Osteocyte (in vitro differentiated cells): ENCODE measurements at regions not wholly inside any gene's neighbourhood (a gene's known extent, or its start where the extent isn't known, plus 50 kb on each side); places are given as distances from the start of the nearest gene placed in this dataset.

Experiments
- DNase-seq: peaks from one replicate; pipeline ENCODE4 v3.0.0; 2021; ENCODE audit warnings: mixed read lengths; ENCODE audit not compliant: unreplicated experiment; ENCODE audit errors: extremely low spot score
- H3K27ac Mint-ChIP-seq: one replicate; pipeline ENCODE4 v1.8.0; 2021; ENCODE audit warnings: mild to moderate bottlenecking, mixed read lengths; ENCODE audit not compliant: unreplicated experiment
- H3K27me3 Mint-ChIP-seq: one replicate; pipeline ENCODE4 v1.8.0; 2021; ENCODE audit warnings: mixed read lengths; ENCODE audit not compliant: unreplicated experiment
- H3K36me3 Mint-ChIP-seq: one replicate; pipeline ENCODE4 v1.8.0; 2021; ENCODE audit warnings: mixed read lengths; ENCODE audit not compliant: unreplicated experiment
- H3K4me1 Mint-ChIP-seq: one replicate; pipeline ENCODE4 v1.8.0; 2021; ENCODE audit warnings: mixed read lengths; ENCODE audit not compliant: unreplicated experiment
- H3K4me3 Mint-ChIP-seq: one replicate; pipeline ENCODE4 v1.8.0; 2021; ENCODE audit warnings: mild to moderate bottlenecking, moderate library complexity, mixed read lengths; ENCODE audit not compliant: unreplicated experiment
- H3K9me3 Mint-ChIP-seq: one replicate; pipeline ENCODE4 v1.8.0; 2021; ENCODE audit warnings: mixed read lengths; ENCODE audit not compliant: unreplicated experiment
- TF ChIP-seq, protein P1 (sequence below): fragments of 200-600 bp; sonication (generic); IDR thresholded peaks from 2 replicates; pipeline ENCODE4 v1.5.0; 2021; ENCODE audit warnings: antibody characterized with exemption, mild to moderate bottlenecking, moderate library complexity

DNA sequence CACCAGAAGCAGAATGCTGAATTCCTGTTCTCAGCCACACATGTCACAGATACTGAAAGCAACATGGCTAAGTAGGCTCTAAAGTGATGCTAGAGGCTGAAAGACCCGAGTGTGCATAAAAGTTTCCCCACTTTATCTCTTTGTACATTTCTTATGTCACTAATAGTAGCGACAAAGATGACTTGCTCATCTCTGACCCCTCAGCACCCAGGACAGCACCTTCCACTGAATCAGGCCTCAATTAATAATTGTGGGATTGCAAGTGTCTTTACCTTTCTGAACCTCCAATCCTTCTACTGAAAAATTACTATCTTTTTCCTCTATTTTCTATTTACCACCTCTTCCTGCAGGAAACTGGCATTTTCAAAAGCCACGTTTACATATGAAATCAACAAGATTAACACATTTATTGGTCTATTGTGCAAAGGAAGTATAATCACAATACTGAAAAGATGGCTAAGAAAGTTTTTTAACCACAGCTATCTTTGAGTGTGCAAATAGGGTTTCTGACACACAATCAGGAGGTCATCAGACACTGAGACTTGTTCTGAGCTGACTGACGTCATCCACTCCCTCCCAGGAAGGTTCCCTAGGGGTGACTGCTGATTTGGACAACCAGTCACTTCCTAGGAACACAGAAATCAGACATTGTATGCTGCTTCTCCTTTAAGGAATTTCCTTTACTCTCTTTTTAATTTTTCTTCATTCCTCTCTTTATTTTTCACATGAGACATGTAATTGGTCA, 213.9 kb upstream of the ISX start:
- H3K4me1 Mint-ChIP-seq = no peaks in the 10 kb centered on the region
- DNase-seq = no peak
- H3K27ac Mint-ChIP-seq = no peak overlapping the region
- no peak overlapping the region for H3K4me3 Mint-ChIP-seq
- H3K27me3 Mint-ChIP-seq = no peaks in the 10 kb centered on the region
- H3K36me3 Mint-ChIP-seq = no peaks in the 10 kb centered on the region
- H3K9me3 Mint-ChIP-seq = peaks cover 13% of the 10 kb centered on the region
- TF ChIP-seq, protein P1, sequence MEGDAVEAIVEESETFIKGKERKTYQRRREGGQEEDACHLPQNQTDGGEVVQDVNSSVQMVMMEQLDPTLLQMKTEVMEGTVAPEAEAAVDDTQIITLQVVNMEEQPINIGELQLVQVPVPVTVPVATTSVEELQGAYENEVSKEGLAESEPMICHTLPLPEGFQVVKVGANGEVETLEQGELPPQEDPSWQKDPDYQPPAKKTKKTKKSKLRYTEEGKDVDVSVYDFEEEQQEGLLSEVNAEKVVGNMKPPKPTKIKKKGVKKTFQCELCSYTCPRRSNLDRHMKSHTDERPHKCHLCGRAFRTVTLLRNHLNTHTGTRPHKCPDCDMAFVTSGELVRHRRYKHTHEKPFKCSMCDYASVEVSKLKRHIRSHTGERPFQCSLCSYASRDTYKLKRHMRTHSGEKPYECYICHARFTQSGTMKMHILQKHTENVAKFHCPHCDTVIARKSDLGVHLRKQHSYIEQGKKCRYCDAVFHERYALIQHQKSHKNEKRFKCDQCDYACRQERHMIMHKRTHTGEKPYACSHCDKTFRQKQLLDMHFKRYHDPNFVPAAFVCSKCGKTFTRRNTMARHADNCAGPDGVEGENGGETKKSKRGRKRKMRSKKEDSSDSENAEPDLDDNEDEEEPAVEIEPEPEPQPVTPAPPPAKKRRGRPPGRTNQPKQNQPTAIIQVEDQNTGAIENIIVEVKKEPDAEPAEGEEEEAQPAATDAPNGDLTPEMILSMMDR = no peak

DNA sequence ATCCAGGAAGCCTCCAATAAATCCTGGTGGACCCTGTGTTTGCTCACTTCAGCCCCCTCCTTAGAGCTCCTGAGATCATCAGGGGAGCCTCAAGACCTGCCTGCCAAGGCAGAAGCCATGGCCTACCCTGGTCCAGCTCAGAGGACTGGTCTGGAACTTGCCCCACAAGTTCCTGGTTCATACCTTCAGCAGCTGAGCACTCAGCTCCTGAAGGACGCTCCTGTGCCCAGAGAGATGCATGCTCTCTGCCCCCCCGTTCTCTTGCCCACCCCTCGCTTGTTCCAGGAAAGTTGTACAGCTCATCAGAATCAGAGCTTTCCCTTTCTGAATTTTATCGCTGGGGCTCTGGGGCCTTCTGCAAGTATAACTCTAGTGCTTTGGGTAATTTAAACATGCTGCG, 210.5 kb upstream of the ISX start:
- Mint-ChIP-seq H3K27me3 (no peaks in the 10 kb centered on the region), H3K4me1 (peaks cover 6% of the 10 kb centered on the region), H3K9me3 (peaks cover 13% of the 10 kb centered on the region), H3K36me3 (no peaks in the 10 kb centered on the region), H3K4me3 (no peak overlapping the region), H3K27ac (no peak overlapping the region)
- TF ChIP-seq, protein P1 = no peak
- DNase-seq = no peak

DNA sequence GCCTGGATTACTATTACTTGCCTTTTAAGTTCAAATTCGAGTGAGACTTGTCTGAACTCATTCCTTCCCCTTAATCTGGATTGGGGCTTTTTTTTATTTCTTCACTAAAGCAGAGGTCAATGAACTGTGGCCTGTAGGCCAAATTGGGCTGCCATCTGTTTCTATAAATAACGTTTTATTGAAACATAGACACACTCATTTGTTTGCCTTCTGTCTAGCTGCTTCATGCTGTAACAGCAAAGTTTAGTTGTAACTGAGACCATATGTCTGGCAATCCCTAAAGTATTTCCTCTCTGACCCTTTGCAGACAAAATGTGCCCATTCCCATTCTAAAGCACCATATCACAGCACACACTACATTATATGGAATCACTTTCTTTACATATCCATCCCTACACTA, 207.9 kb upstream of the ISX start:
- no peak overlapping the region for H3K4me3 Mint-ChIP-seq
- TF ChIP-seq, protein P1 = no peak
- peaks cover 6% of the 10 kb centered on the region for H3K4me1 Mint-ChIP-seq
- no peak for DNase-seq
- no peaks in the 10 kb centered on the region for H3K27me3 Mint-ChIP-seq
- peaks cover 23% of the 10 kb centered on the region for H3K9me3 Mint-ChIP-seq
- H3K27ac Mint-ChIP-seq = no peak overlapping the region
- H3K36me3 Mint-ChIP-seq = no peaks in the 10 kb centered on the region

DNA sequence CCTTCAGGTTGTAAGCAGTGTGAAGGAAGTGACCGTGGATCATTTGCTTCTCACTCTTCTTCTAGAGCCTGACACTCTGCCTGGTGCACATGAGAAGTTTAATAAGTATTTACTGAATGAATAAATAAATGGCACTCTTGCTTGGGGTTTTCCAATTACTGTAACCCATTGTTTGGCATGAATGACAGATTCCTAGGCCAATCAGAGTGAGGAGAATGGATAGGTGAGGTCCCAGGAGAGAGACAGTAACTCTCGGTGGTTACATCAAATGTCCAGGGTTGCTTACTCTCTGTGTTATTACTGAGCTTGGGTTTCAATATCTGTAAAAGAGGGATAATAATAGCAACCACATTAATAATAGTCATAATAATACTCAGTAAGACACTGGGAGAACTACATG, 204.2 kb upstream of the ISX start:
- DNase-seq = no peak
- Mint-ChIP-seq H3K4me3 (no peak overlapping the region), H3K27me3 (no peaks in the 10 kb centered on the region), H3K4me1 (peaks cover 11% of the 10 kb centered on the region), H3K36me3 (no peaks in the 10 kb centered on the region), H3K9me3 (peaks cover 27% of the 10 kb centered on the region), H3K27ac (no peak overlapping the region)
- TF ChIP-seq, protein P1 = no peak

DNA sequence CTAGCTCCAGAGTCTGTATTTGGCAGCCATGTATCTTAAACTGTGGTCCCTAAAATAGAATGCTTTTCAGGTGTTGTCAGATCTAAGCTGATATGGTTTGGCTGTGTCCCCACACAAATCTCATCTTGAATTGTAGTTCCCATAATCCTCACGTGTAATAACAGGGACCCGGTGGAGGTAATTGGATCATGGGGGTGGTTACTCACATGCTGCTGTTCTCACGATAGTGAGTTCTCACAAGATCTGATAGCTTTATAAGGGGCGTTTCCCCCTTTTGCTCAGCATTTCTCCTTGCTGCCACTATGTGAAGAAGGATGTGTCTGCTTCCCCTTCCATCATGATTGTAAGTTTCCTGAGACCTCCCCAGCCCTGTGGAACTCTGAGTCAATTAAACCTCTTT, 199.9 kb upstream of the ISX start:
- Mint-ChIP-seq H3K4me1 (peaks cover 12% of the 10 kb centered on the region), H3K27me3 (no peaks in the 10 kb centered on the region), H3K27ac (no peak overlapping the region), H3K4me3 (no peak overlapping the region), H3K9me3 (peaks cover 14% of the 10 kb centered on the region), H3K36me3 (no peaks in the 10 kb centered on the region)
- TF ChIP-seq, protein P1 = no peak
- DNase-seq = no peak
